B cell (primary cell): ENCODE measurements at regions not wholly inside any gene's neighbourhood (a gene's known extent, or its start where the extent isn't known, plus 50 kb on each side); places are given as distances from the start of the nearest gene placed in this dataset.

Experiments
- ATAC-seq: fragments of 200-7000 bp; cut with Tn5 transposase; one replicate; pipeline ENCODE4 v1.10.0; 2021; ENCODE audit warnings: low read depth, mild to moderate bottlenecking, moderate number of reproducible peaks, moderate library complexity
- CTCF ChIA-PET: fragments of 350-600 bp; sonication (Branson Sonifier 250); formaldehyde crosslinking; loops from one replicate; lab custom pipeline; 2021; ENCODE audit warnings: antibody characterized with exemption, inconsistent platforms; lab: Charles Lee
- POLR2A ChIA-PET: fragments of 350-600 bp; sonication (Branson Sonifier 250); formaldehyde crosslinking; loops from one replicate; lab custom pipeline; 2021; ENCODE audit warnings: antibody characterized with exemption; lab: Charles Lee
- DNase-seq: peaks from one replicate; pipeline ENCODE4 v3.0.0; 2013
- H2AFZ ChIP-seq: 2 replicates; pipeline ENCODE4 v1.6.1; 2012; ENCODE audit warnings: mild to moderate bottlenecking, low read depth, low read length; ENCODE audit not compliant: insufficient read depth, poor library complexity, severe bottlenecking
- H3K27ac ChIP-seq, 2 donors: 1 replicate in 1 of 2; 2 replicates in 1 of 2; pipeline ENCODE4 v1.5.1; 2012 to 2013; ENCODE audit warnings: low read length in 2 of 2, mild to moderate bottlenecking in 2 of 2, moderate library complexity in 1 of 2
- H3K27me3 ChIP-seq, 4 experiments: fragments of 200-600 bp in 1 of 4; sonication (generic) in 1 of 4; replicated peaks in 1 of 4; 1 replicate in 2 of 4; 2 replicates in 2 of 4; pipeline versions ENCODE4 v1.6.1 to v1.7.0; 2013 to 2016; ENCODE audit warnings: low read length in 3 of 4, mild to moderate bottlenecking in 2 of 4, mixed read lengths in 1 of 4, moderate library complexity in 1 of 4; ENCODE audit not compliant: insufficient read depth in 4 of 4, control insufficient read depth in 3 of 4; ENCODE audit errors: control extremely low read depth in 1 of 4
- H3K36me3 ChIP-seq, 2 experiments: replicated peaks in 1 of 2; 1 replicate in 1 of 2; 2 replicates in 1 of 2; pipeline versions ENCODE4 v1.6.1 to v1.7.1; 2013; ENCODE audit warnings: low read length in 1 of 2; ENCODE audit not compliant: insufficient read depth in 2 of 2, control insufficient read depth in 1 of 2; ENCODE audit errors: control extremely low read depth in 1 of 2, extremely low read depth in 1 of 2
- H3K4me1 ChIP-seq, 2 donors: fragments of 200-600 bp in 1 of 2; sonication (generic) in 1 of 2; 1 replicate in 1 of 2; 2 replicates in 1 of 2; pipeline versions ENCODE4 v1.5.1 to v1.6.1; 2013 to 2017; ENCODE audit warnings: low read length in 2 of 2; ENCODE audit not compliant: control insufficient read depth in 2 of 2, insufficient read depth in 2 of 2
- H3K4me2 ChIP-seq: replicated peaks from 2 replicates; pipeline ENCODE3; 2012; ENCODE audit warnings: mild to moderate bottlenecking, low read depth, low read length; ENCODE audit not compliant: poor library complexity, severe bottlenecking
- H3K4me3 ChIP-seq, 5 experiments: fragments of 200-600 bp in 1 of 5; sonication (generic) in 1 of 5; 1 replicate in 3 of 5; 2 replicates in 2 of 5; pipeline versions ENCODE4 v1.5.1 to v1.7.0; 2011 to 2016; ENCODE audit warnings: low read length in 4 of 5, mild to moderate bottlenecking in 4 of 5, low read depth in 2 of 5, control low read depth in 1 of 5, moderate library complexity in 1 of 5; ENCODE audit not compliant: insufficient read depth in 1 of 5; ENCODE audit errors: control extremely low read depth in 1 of 5, extremely low read depth in 1 of 5
- H3K79me2 ChIP-seq: fragments of 200-600 bp; sonication (generic); one replicate; pipeline ENCODE4 v1.6.0; 2016; ENCODE audit warnings: low read length; ENCODE audit not compliant: control insufficient read depth, insufficient read depth
- H3K9ac ChIP-seq: fragments of 200-600 bp; sonication (generic); 2 replicates; pipeline ENCODE4 v1.6.1; 2017; ENCODE audit warnings: mild to moderate bottlenecking, low read length, moderate library complexity
- H3K9me3 ChIP-seq, 3 donors: one replicate each; pipeline versions ENCODE4 v1.6.1 to v1.7.1; 2013; ENCODE audit warnings: low read length in 2 of 3; ENCODE audit not compliant: control insufficient read depth in 2 of 3, insufficient read depth in 1 of 3; ENCODE audit errors: control extremely low read depth in 1 of 3
- H4K20me1 ChIP-seq: 2 replicates; pipeline ENCODE4 v1.6.0; 2012; ENCODE audit warnings: mild to moderate bottlenecking, low read length; ENCODE audit not compliant: insufficient read depth, control insufficient read depth, poor library complexity, severe bottlenecking
- H3K27ac Mint-ChIP-seq: one replicate; pipeline ENCODE4 v1.8.0; 2021; ENCODE audit warnings: mixed read lengths
- H3K27me3 Mint-ChIP-seq: one replicate; pipeline ENCODE4 v1.8.0; 2021; ENCODE audit warnings: mixed read lengths
- H3K4me1 Mint-ChIP-seq: one replicate; pipeline ENCODE4 v1.8.0; 2021; ENCODE audit warnings: mixed read lengths
- H3K4me3 Mint-ChIP-seq: one replicate; pipeline ENCODE4 v1.8.0; 2021; ENCODE audit warnings: mixed read lengths
- H3K9me3 Mint-ChIP-seq: one replicate; pipeline ENCODE4 v1.8.0; 2022; ENCODE audit warnings: mixed read lengths; ENCODE audit not compliant: insufficient read depth
- EZH2 ChIP-seq: IDR thresholded peaks from 2 replicates; pipeline ENCODE4 v1.6.1; 2012; ENCODE audit warnings: borderline replicate concordance, low read depth, mild to moderate bottlenecking, moderate library complexity, low read length; ENCODE audit not compliant: insufficient read depth, poor library complexity, severe bottlenecking
- WGBS: methylation state at CpG from one replicate; pipeline ENCODE4 v1.1.5; 2013; ENCODE audit warnings: missing lambda C conversion rate; ENCODE audit not compliant: insufficient coverage; 5-methylcytosine and 5-hydroxymethylcytosine counted together
- intact Hi-C: fragments of 100-400 bp; cut with micrococcal nuclease; formaldehyde crosslinking; loops from one replicate; pipeline ENCODE4 v1.10.0; 2022
- TF ChIP-seq, protein P1 (sequence below): fragments of 200-600 bp; IDR thresholded peaks from one replicate; pipeline ENCODE4 v1.8.0; 2022; ENCODE audit warnings: antibody characterized with exemption, mild to moderate bottlenecking

DNA sequence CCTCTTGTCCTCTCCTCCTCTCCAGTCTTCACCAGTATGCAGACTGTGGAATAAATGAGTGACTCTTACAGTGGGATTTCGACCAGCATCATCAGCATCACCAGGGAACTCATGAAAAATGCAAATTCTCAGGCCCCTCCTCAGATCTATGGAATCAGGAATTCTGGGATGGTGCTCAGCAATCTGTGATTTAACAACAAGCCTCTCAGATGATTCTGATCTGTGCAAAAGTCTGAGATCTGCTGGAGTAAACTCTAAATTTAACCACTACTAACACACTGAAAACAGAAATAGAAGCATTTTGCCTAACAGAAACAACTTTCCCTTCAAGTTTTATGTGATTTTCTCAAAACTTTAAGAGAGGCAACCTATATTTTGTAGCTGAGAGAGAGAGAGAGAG lies 124.8 kb upstream of the FAM3C start:
- no peak overlapping the region for H2AFZ ChIP-seq
- no CpG with 5 or more reads among the region's 1 CpG for WGBS

More for the DNA sequence above, 124.8 kb upstream of the FAM3C start:
- Mint-ChIP-seq H3K9me3 (no peaks in the 10 kb centered on the region), H3K4me1 (peaks cover 6% of the 10 kb centered on the region), H3K27ac (no peak overlapping the region), H3K27me3 (peaks cover 3% of the 10 kb centered on the region), H3K4me3 (no peak overlapping the region)
- Histone ChIP-seq H3K27me3 (peaks cover 0 to 6% (median 0%) of the 10 kb centered on the region in 4 experiments), H3K9me3 (no peaks in the 10 kb centered on the region), H3K4me2 (no peak overlapping the region), H4K20me1 (no peaks in the 10 kb centered on the region), H3K4me3 (no peak overlapping the region), H3K4me1 (peaks cover 0 to 4% of the 10 kb centered on the region in 2 donors), H3K79me2 (no peaks in the 10 kb centered on the region), H3K27ac (no peak overlapping the region), H3K9ac (no peak overlapping the region), H3K36me3 (no peaks in the 10 kb centered on the region)
- ChIA-PET POLR2A (no interaction called here), CTCF (interaction anchor here (0.8 to 1.7 kb wide), 2 partner anchors 24 to 153 kb away, joined by 3 to 7 read pairs; no protein-coding TSS in a partner anchor)
- intact Hi-C loops = no loop called here
- TF ChIP-seq, protein P1, sequence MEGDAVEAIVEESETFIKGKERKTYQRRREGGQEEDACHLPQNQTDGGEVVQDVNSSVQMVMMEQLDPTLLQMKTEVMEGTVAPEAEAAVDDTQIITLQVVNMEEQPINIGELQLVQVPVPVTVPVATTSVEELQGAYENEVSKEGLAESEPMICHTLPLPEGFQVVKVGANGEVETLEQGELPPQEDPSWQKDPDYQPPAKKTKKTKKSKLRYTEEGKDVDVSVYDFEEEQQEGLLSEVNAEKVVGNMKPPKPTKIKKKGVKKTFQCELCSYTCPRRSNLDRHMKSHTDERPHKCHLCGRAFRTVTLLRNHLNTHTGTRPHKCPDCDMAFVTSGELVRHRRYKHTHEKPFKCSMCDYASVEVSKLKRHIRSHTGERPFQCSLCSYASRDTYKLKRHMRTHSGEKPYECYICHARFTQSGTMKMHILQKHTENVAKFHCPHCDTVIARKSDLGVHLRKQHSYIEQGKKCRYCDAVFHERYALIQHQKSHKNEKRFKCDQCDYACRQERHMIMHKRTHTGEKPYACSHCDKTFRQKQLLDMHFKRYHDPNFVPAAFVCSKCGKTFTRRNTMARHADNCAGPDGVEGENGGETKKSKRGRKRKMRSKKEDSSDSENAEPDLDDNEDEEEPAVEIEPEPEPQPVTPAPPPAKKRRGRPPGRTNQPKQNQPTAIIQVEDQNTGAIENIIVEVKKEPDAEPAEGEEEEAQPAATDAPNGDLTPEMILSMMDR = no peak
- TF ChIP-seq EZH2 = no peak
- DNase-seq = no peak
- no peak for ATAC-seq
